ENCODE measurements at regions not wholly inside any gene's neighbourhood (a gene's known extent, or its start where the extent isn't known, plus 50 kb on each side); places are given as distances from the start of the nearest gene placed in this dataset.
"Not testable (repeated sequence)": the region's sequence is repeated elsewhere in the genome, so short reads cannot be mapped to it uniquely, and the experiment has no call there.

- DNase-seq: no peak
- CTCF ChIA-PET: no interaction called here
- Mint-ChIP-seq H3K4me1 (no peaks in the 10 kb centered on the region), H3K27ac (no peak overlapping the region), H3K36me3 (ENCODE audit: low read depth) (no peaks in the 10 kb centered on the region), H3K27me3 (no peaks in the 10 kb centered on the region), H3K4me3 (no peak overlapping the region), H3K9me3 (no peaks in the 10 kb centered on the region)
- POLR2A ChIA-PET: no interaction called here
Measured at GRCh38 chr5:99176186-99176585, 247.4 kb upstream of the CHD1 start.

GRCh38 chr5:99169309-99169708 is 240.5 kb upstream of the CHD1 start:
- Mint-ChIP-seq H3K27me3 (peaks cover 3% of the 10 kb centered on the region), H3K27ac (no peak overlapping the region), H3K9me3 (no peaks in the 10 kb centered on the region), H3K36me3 (ENCODE audit: low read depth) (no peaks in the 10 kb centered on the region), H3K4me1 (no peaks in the 10 kb centered on the region), H3K4me3 (no peak overlapping the region)
- no peak for DNase-seq
- POLR2A ChIA-PET: no interaction called here
- CTCF ChIA-PET: no interaction called here

- H3K27me3 Mint-ChIP-seq; POLR2A ChIA-PET; DNase-seq; H3K36me3 Mint-ChIP-seq (ENCODE audit: low read depth); CTCF ChIA-PET; H3K9me3 Mint-ChIP-seq; H3K4me3 Mint-ChIP-seq; H3K27ac Mint-ChIP-seq; H3K4me1 Mint-ChIP-seq: not testable (repeated sequence)
Measured at GRCh38 chr5:99161538-99161937, 232.7 kb upstream of the CHD1 start.

- no peaks in the 10 kb centered on the region for H3K4me1 Mint-ChIP-seq
- ChIA-PET CTCF (no interaction called here), POLR2A (no interaction called here)
- no peak overlapping the region for H3K27ac Mint-ChIP-seq
- DNase-seq: no peak
- H3K27me3 Mint-ChIP-seq: peaks cover 2% of the 10 kb centered on the region
- H3K4me3 Mint-ChIP-seq: no peak overlapping the region
- H3K9me3 Mint-ChIP-seq: no peaks in the 10 kb centered on the region
- no peaks in the 10 kb centered on the region for H3K36me3 Mint-ChIP-seq (ENCODE audit: low read depth)
Measured at GRCh38 chr5:99156688-99157087, 227.9 kb upstream of the CHD1 start.

GRCh38 chr5:99143283-99143795 is 214.5 kb upstream of the CHD1 start:
- CTCF ChIA-PET; POLR2A ChIA-PET; H3K9me3 Mint-ChIP-seq; H3K4me3 Mint-ChIP-seq; H3K27me3 Mint-ChIP-seq; H3K27ac Mint-ChIP-seq; H3K36me3 Mint-ChIP-seq (ENCODE audit: low read depth); H3K4me1 Mint-ChIP-seq; DNase-seq: not testable (repeated sequence)

GRCh38 chr5:99141534-99142128 is 212.8 kb upstream of the CHD1 start:
- Mint-ChIP-seq H3K36me3 (ENCODE audit: low read depth) (no peaks in the 10 kb centered on the region), H3K27ac (no peak overlapping the region), H3K4me1 (no peaks in the 10 kb centered on the region), H3K4me3 (no peak overlapping the region), H3K9me3 (peaks cover 3% of the 10 kb centered on the region), H3K27me3 (no peaks in the 10 kb centered on the region)
- ChIA-PET POLR2A (no interaction called here), CTCF (no interaction called here)
- no peak for DNase-seq

- Mint-ChIP-seq H3K36me3 (ENCODE audit: low read depth) (no peaks in the 10 kb centered on the region), H3K4me1 (no peaks in the 10 kb centered on the region), H3K27ac (no peak overlapping the region), H3K4me3 (no peak overlapping the region), H3K9me3 (peaks cover 3% of the 10 kb centered on the region), H3K27me3 (no peaks in the 10 kb centered on the region)
- CTCF ChIA-PET: no interaction called here
- POLR2A ChIA-PET: no interaction called here
- no peak for DNase-seq
Measured at GRCh38 chr5:99138911-99139310, 210.1 kb upstream of the CHD1 start.

GRCh38 chr5:99133921-99134320 is 205.1 kb upstream of the CHD1 start:
- ChIA-PET CTCF (no interaction called here), POLR2A (no interaction called here)
- H3K27ac Mint-ChIP-seq: no peak overlapping the region
- H3K27me3 Mint-ChIP-seq: no peaks in the 10 kb centered on the region
- DNase-seq: no peak
- no peaks in the 10 kb centered on the region for H3K36me3 Mint-ChIP-seq (ENCODE audit: low read depth)
- H3K4me3 Mint-ChIP-seq: no peak overlapping the region
- H3K9me3 Mint-ChIP-seq: no peaks in the 10 kb centered on the region
- H3K4me1 Mint-ChIP-seq: no peaks in the 10 kb centered on the region

GRCh38 chr5:99129768-99130501 is 201.1 kb upstream of the CHD1 start:
- Mint-ChIP-seq H3K27me3 (no peaks in the 10 kb centered on the region), H3K27ac (no peak overlapping the region), H3K4me1 (no peaks in the 10 kb centered on the region), H3K9me3 (no peaks in the 10 kb centered on the region), H3K4me3 (no peak overlapping the region), H3K36me3 (ENCODE audit: low read depth) (no peaks in the 10 kb centered on the region)
- DNase-seq: no peak
- ChIA-PET CTCF (no interaction called here), POLR2A (no interaction called here)

GRCh38 chr5:99122976-99123375 is 194.2 kb upstream of the CHD1 start:
- ChIA-PET POLR2A (no interaction called here), CTCF (no interaction called here)
- H3K36me3 Mint-ChIP-seq (ENCODE audit: low read depth): no peaks in the 10 kb centered on the region
- no peak overlapping the region for H3K27ac Mint-ChIP-seq
- DNase-seq: no peak
- no peaks in the 10 kb centered on the region for H3K9me3 Mint-ChIP-seq
- no peak overlapping the region for H3K4me3 Mint-ChIP-seq
- H3K27me3 Mint-ChIP-seq: peaks cover 6% of the 10 kb centered on the region
- no peaks in the 10 kb centered on the region for H3K4me1 Mint-ChIP-seq

GRCh38 chr5:99119326-99119725 is 190.5 kb upstream of the CHD1 start:
- ChIA-PET CTCF (no interaction called here), POLR2A (no interaction called here)
- no peak overlapping the region for H3K4me3 Mint-ChIP-seq
- no peaks in the 10 kb centered on the region for H3K4me1 Mint-ChIP-seq
- no peaks in the 10 kb centered on the region for H3K9me3 Mint-ChIP-seq
- DNase-seq: no peak
- H3K36me3 Mint-ChIP-seq (ENCODE audit: low read depth): no peaks in the 10 kb centered on the region
- H3K27me3 Mint-ChIP-seq: peaks cover 6% of the 10 kb centered on the region
- H3K27ac Mint-ChIP-seq: no peak overlapping the region

- POLR2A ChIA-PET: no interaction called here
- Mint-ChIP-seq H3K36me3 (ENCODE audit: low read depth) (no peaks in the 10 kb centered on the region), H3K9me3 (no peaks in the 10 kb centered on the region), H3K27me3 (peaks cover 6% of the 10 kb centered on the region), H3K4me1 (no peaks in the 10 kb centered on the region), H3K4me3 (no peak overlapping the region), H3K27ac (no peak overlapping the region)
- CTCF ChIA-PET: no interaction called here
- DNase-seq: no peak
Measured at GRCh38 chr5:99116526-99116925, 187.7 kb upstream of the CHD1 start.

- no peaks in the 10 kb centered on the region for H3K4me1 Mint-ChIP-seq
- H3K4me3 Mint-ChIP-seq: no peak overlapping the region
- ChIA-PET POLR2A (no interaction called here), CTCF (no interaction called here)
- peaks cover 10% of the 10 kb centered on the region for H3K27me3 Mint-ChIP-seq
- no peak for DNase-seq
- no peaks in the 10 kb centered on the region for H3K9me3 Mint-ChIP-seq
- no peak overlapping the region for H3K27ac Mint-ChIP-seq
- no peaks in the 10 kb centered on the region for H3K36me3 Mint-ChIP-seq (ENCODE audit: low read depth)
Measured at GRCh38 chr5:99109894-99110293, 181.1 kb upstream of the CHD1 start.

GRCh38 chr5:99105216-99105615 is 176.4 kb upstream of the CHD1 start:
- no peak overlapping the region for H3K27ac Mint-ChIP-seq
- DNase-seq: no peak
- no peaks in the 10 kb centered on the region for H3K4me1 Mint-ChIP-seq
- ChIA-PET POLR2A (no interaction called here), CTCF (interaction anchor here (0.7 to 2.4 kb wide), 5 partner anchors 17 to 1514 kb away, joined by 3 to 7 read pairs (median 3); no protein-coding TSS in a partner anchor)
- H3K9me3 Mint-ChIP-seq: no peaks in the 10 kb centered on the region
- H3K27me3 Mint-ChIP-seq: peaks cover 10% of the 10 kb centered on the region
- no peaks in the 10 kb centered on the region for H3K36me3 Mint-ChIP-seq (ENCODE audit: low read depth)
- no peak overlapping the region for H3K4me3 Mint-ChIP-seq

All from activated CD4-positive, alpha-beta memory T cell treated with anti-CD3 and anti-CD28 coated beads, Interleukin-2, amount 10 ng/mL, durations not matched to agents 7 days and 5 days (primary cell).